VCaP (cell line): ENCODE measurements at regions not wholly inside any gene's neighbourhood (a gene's known extent, or its start where the extent isn't known, plus 50 kb on each side); places are given as distances from the start of the nearest gene placed in this dataset.

Experiments
- H3K27ac ChIP-seq: fragments of 450-650 bp; 2 replicates; pipeline ENCODE4 v1.5.1; 2017
- CTCF ChIP-seq: fragments of 450-650 bp; conservative IDR thresholded peaks from 2 replicates; pipeline ENCODE4 v1.5.1; 2017; ENCODE audit warnings: mild to moderate bottlenecking, moderate library complexity

DNA sequence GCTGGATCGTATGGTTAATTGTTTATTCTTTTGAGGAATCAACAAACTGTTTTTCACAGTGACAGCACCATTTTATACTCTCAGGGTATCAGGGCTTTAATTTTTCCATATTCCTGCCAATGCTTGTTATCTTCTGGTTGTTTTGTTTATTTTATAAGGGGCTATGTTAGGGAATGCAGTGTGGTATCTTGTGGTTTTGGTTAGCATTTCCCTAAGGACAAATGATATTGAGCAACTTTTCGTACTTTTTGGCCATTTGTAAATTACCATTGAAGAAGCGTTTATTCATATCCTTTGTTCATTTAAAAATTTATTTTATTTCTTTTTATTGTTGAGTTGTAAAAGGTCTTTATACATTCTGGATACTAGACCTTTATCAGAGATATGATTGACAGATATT, 322.0 kb upstream of the SALL1 start:
- no peak for TF ChIP-seq CTCF

GRCh38 chr16:51470492-51470891, 319.4 kb upstream of the SALL1 start:
- no peak overlapping the region for H3K27ac ChIP-seq
- TF ChIP-seq CTCF: no peak

More for the DNA sequence above, 322.0 kb upstream of the SALL1 start:
- H3K27ac ChIP-seq: no peak overlapping the region

DNA sequence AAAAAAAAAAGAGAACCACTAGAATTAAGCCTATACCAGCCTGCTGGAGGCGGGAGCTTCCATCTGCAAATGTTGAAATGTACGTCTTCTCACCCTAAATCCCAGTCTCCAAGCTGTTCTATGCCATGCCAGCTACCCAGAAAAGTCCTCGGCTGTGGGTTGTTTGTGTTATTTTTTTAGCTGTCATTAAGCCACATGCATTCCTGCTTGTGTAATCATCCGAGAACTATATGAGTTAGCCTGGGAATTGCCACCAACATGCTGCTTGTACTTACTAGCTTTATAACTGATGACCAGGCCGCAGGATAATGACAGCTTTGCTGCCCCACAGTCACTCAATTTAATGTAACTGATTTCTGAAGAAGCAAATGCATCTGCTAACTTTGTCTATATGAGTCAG, 313.9 kb upstream of the SALL1 start:
- no peak for TF ChIP-seq CTCF
- H3K27ac ChIP-seq: no peak overlapping the region

DNA sequence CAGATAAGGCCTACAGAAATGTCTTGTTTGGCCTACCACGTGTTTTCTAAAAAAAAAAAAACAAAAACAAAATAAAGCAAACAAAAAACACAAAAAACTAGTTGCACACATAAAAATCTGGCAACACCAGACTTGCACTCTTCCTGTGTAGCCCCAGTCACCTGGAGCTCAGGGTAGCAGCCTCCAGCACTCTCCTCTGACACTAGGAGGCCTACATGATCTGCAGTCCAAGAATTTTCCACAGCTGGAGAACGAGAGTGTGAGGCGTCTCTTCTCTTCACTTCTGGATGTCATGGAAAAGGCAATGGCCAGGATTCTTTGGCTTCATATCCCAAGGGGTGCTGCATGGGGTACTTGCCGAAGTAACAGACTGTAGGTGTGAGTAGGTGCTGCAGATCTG, 310.2 kb upstream of the SALL1 start:
- H3K27ac ChIP-seq: no peak overlapping the region
- no peak for TF ChIP-seq CTCF

GRCh38 chr16:51458356-51459140, 307.5 kb upstream of the SALL1 start:
- no peak for TF ChIP-seq CTCF

DNA sequence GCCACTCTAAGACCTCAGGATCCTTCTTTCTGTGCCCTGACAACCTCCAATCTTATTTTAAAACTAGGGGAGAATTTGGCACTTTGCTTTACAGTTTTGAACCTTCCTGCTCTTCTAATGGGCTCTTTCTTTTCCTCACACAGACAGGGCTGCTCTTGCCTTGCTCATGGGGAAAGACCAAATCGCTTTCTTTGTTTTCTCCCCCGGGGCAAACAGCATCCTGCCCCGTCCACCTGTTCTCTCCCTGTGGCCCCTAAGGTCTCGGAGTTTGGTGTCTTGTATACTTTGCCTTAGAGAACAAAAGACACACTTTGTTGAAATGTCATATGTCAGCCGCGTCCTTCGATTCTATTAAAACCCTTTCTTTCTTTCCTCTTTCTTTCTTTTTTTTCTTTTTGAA, 306.7 kb upstream of the SALL1 start:
- H3K27ac ChIP-seq: no peak overlapping the region
- TF ChIP-seq CTCF: no peak

More at GRCh38 chr16:51458356-51459140, 307.5 kb upstream of the SALL1 start:
- no peak overlapping the region for H3K27ac ChIP-seq

- no peak for TF ChIP-seq CTCF
- no peak overlapping the region for H3K27ac ChIP-seq
These were observed 304.3 kb upstream of the SALL1 start for GRCh38 chr16:51455398-51455797.
